CD4-positive, alpha-beta memory T cell (primary cell): ENCODE measurements at regions not wholly inside any gene's neighbourhood (a gene's known extent, or its start where the extent isn't known, plus 50 kb on each side); places are given as distances from the start of the nearest gene placed in this dataset.

Source experiments
- CTCF ChIA-PET: fragments of 350-600 bp; sonication (Branson Sonifier 250); formaldehyde crosslinking; loops from one replicate; lab custom pipeline; 2021; ENCODE audit warnings: inconsistent platforms; ENCODE audit not compliant: partially characterized antibody; lab: Charles Lee
- POLR2A ChIA-PET: fragments of 350-600 bp; sonication (Branson Sonifier 250); formaldehyde crosslinking; loops from one replicate; lab custom pipeline; 2021; ENCODE audit not compliant: partially characterized antibody; lab: Charles Lee
- DNase-seq, 5 donors: peaks; one replicate each; pipeline versions ENCODE4 v3.0.0 to v3.0.0-alpha.2; 2020 to 2022; ENCODE audit warnings: mixed read lengths in 1 of 5
- H3K27ac ChIP-seq: one replicate; pipeline ENCODE4 v1.7.0; 2013; ENCODE audit warnings: low read depth, low read length
- H3K27me3 ChIP-seq: 2 replicates; pipeline ENCODE4 v1.7.0; 2013; ENCODE audit warnings: mild to moderate bottlenecking, low read length, moderate library complexity; ENCODE audit not compliant: insufficient read depth
- H3K36me3 ChIP-seq: 2 replicates; pipeline ENCODE4 v1.7.0; 2013; ENCODE audit warnings: mild to moderate bottlenecking, low read length, moderate library complexity; ENCODE audit not compliant: insufficient read depth
- H3K4me1 ChIP-seq: 2 replicates; pipeline ENCODE4 v1.7.0; 2013; ENCODE audit warnings: mild to moderate bottlenecking, low read length, moderate library complexity; ENCODE audit not compliant: insufficient read depth
- H3K4me3 ChIP-seq, 2 donors: one replicate each; pipeline ENCODE4 v1.7.0; 2013; ENCODE audit warnings: low read length in 2 of 2, mild to moderate bottlenecking in 1 of 2
- H3K9me3 ChIP-seq, 2 donors: one replicate each; pipeline ENCODE4 v1.7.0; 2013; ENCODE audit warnings: low read length in 2 of 2, control low read depth in 1 of 2; ENCODE audit not compliant: control insufficient read depth in 1 of 2
- H3K27ac Mint-ChIP-seq, 7 donors: one replicate each; pipeline ENCODE4 v1.8.0; 2020 to 2021; ENCODE audit warnings: mixed read lengths in 7 of 7, mild to moderate bottlenecking in 6 of 7, inconsistent platforms in 3 of 7, moderate library complexity in 3 of 7
- H3K27me3 Mint-ChIP-seq, 2 donors: one replicate each; pipeline ENCODE4 v1.8.0; 2020 to 2021; ENCODE audit warnings: mixed read lengths in 2 of 2
- H3K36me3 Mint-ChIP-seq, 2 donors: one replicate each; pipeline ENCODE4 v1.8.0; 2020 to 2021; ENCODE audit warnings: mixed read lengths in 2 of 2, inconsistent platforms in 1 of 2, mild to moderate bottlenecking in 1 of 2
- H3K4me1 Mint-ChIP-seq, 4 donors: one replicate each; pipeline ENCODE4 v1.8.0; 2020 to 2021; ENCODE audit warnings: mixed read lengths in 4 of 4, mild to moderate bottlenecking in 1 of 4
- H3K4me3 Mint-ChIP-seq, 8 donors: one replicate each; pipeline ENCODE4 v1.8.0; 2020 to 2021; ENCODE audit warnings: mixed read lengths in 8 of 8, mild to moderate bottlenecking in 7 of 8, moderate library complexity in 6 of 8, inconsistent platforms in 3 of 8
- H3K9me3 Mint-ChIP-seq, 8 donors: one replicate each; pipeline ENCODE4 v1.8.0; 2020 to 2021; ENCODE audit warnings: mixed read lengths in 8 of 8, mild to moderate bottlenecking in 5 of 8, inconsistent platforms in 3 of 8, moderate library complexity in 1 of 8
- intact Hi-C: fragments of 100-400 bp; cut with micrococcal nuclease; formaldehyde crosslinking; loops from one replicate; pipeline ENCODE4 v1.15.1; 2023

- Histone ChIP-seq H3K4me1 (no peaks in the 10 kb centered on the region), H3K27ac (no peak overlapping the region), H3K9me3 (no peaks in the 10 kb centered on the region), H3K27me3 (no peaks in the 10 kb centered on the region), H3K4me3 (no peak overlapping the region), H3K36me3 (no peaks in the 10 kb centered on the region)
- Mint-ChIP-seq H3K27me3 (no peaks in the 10 kb centered on the region), H3K4me1 (no peaks in the 10 kb centered on the region), H3K4me3 (no peak overlapping the region), H3K36me3 (no peaks in the 10 kb centered on the region), H3K9me3 (peaks cover 0 to 7% (median 0%) of the 10 kb centered on the region in 8 donors), H3K27ac (no peak overlapping the region)
- POLR2A ChIA-PET: no interaction called here
- no peak for DNase-seq
- intact Hi-C loops: no loop called here
- CTCF ChIA-PET: no interaction called here
These were observed 1084.2 kb upstream of the COX7C start for GRCh38 chr5:85533341-85534047.

- ChIA-PET CTCF (no interaction called here), POLR2A (no interaction called here)
- no peaks in the 10 kb centered on the region for H3K27me3 Mint-ChIP-seq
- H3K4me1 ChIP-seq: no peaks in the 10 kb centered on the region
- H3K4me1 Mint-ChIP-seq: no peaks in the 10 kb centered on the region
- H3K9me3 Mint-ChIP-seq: peaks cover 0 to 6% (median 0%) of the 10 kb centered on the region in 8 donors
- H3K36me3 ChIP-seq: no peaks in the 10 kb centered on the region
- no peak overlapping the region for H3K27ac Mint-ChIP-seq
- no peaks in the 10 kb centered on the region for H3K27me3 ChIP-seq
- intact Hi-C loops: no loop called here
- H3K9me3 ChIP-seq: no peaks in the 10 kb centered on the region
- no peak overlapping the region for H3K4me3 Mint-ChIP-seq
- H3K36me3 Mint-ChIP-seq: no peaks in the 10 kb centered on the region
- H3K27ac ChIP-seq: no peak overlapping the region
- DNase-seq: no peak
- no peak overlapping the region for H3K4me3 ChIP-seq
These were observed 1079.4 kb upstream of the COX7C start for GRCh38 chr5:85538362-85538761.

GRCh38 chr5:85545129-85545528, 1072.6 kb upstream of the COX7C start:
- no peak overlapping the region for H3K4me3 ChIP-seq
- CTCF ChIA-PET: no interaction called here

GRCh38 chr5:85549229-85549628, 1068.5 kb upstream of the COX7C start:
- intact Hi-C loops: no loop called here
- Histone ChIP-seq H3K27ac (no peak overlapping the region), H3K4me3 (no peak overlapping the region), H3K27me3 (no peaks in the 10 kb centered on the region), H3K4me1 (no peaks in the 10 kb centered on the region), H3K9me3 (peaks cover 0 to 3% of the 10 kb centered on the region in 2 donors), H3K36me3 (no peaks in the 10 kb centered on the region)
- Mint-ChIP-seq H3K36me3 (no peaks in the 10 kb centered on the region), H3K9me3 (peaks cover 5 to 23% (median 15%) of the 10 kb centered on the region in 8 donors), H3K27me3 (no peaks in the 10 kb centered on the region), H3K27ac (peak overlapping the region in 1 of 7 donors; percentile 66), H3K4me3 (no peak overlapping the region), H3K4me1 (no peaks in the 10 kb centered on the region)
- CTCF ChIA-PET: no interaction called here
- POLR2A ChIA-PET: no interaction called here
- DNase-seq: no peak

More at GRCh38 chr5:85545129-85545528, 1072.6 kb upstream of the COX7C start:
- H3K36me3 ChIP-seq: no peaks in the 10 kb centered on the region
- Mint-ChIP-seq H3K27me3 (no peaks in the 10 kb centered on the region), H3K9me3 (peaks cover 0 to 13% (median 7%) of the 10 kb centered on the region in 8 donors), H3K4me3 (no peak overlapping the region), H3K36me3 (no peaks in the 10 kb centered on the region), H3K4me1 (no peaks in the 10 kb centered on the region), H3K27ac (no peak overlapping the region)
- POLR2A ChIA-PET: no interaction called here
- H3K4me1 ChIP-seq: no peaks in the 10 kb centered on the region
- intact Hi-C loops: no loop called here
- DNase-seq: no peak
- H3K9me3 ChIP-seq: no peaks in the 10 kb centered on the region
- H3K27me3 ChIP-seq: no peaks in the 10 kb centered on the region
- no peak overlapping the region for H3K27ac ChIP-seq

- Histone ChIP-seq H3K27me3 (no peaks in the 10 kb centered on the region), H3K27ac (no peak overlapping the region), H3K36me3 (no peaks in the 10 kb centered on the region), H3K4me3 (no peak overlapping the region), H3K4me1 (no peaks in the 10 kb centered on the region), H3K9me3 (peaks cover 0 to 4% of the 10 kb centered on the region in 2 donors)
- H3K36me3 Mint-ChIP-seq: no peaks in the 10 kb centered on the region
- no peak for DNase-seq
- H3K9me3 Mint-ChIP-seq: peaks cover 5 to 28% (median 14%) of the 10 kb centered on the region in 8 donors
- H3K27ac Mint-ChIP-seq: no peak overlapping the region
- CTCF ChIA-PET: no interaction called here
- no peak overlapping the region for H3K4me3 Mint-ChIP-seq
- H3K27me3 Mint-ChIP-seq: no peaks in the 10 kb centered on the region
- intact Hi-C loops: no loop called here
- H3K4me1 Mint-ChIP-seq: no peaks in the 10 kb centered on the region
- POLR2A ChIA-PET: no interaction called here
These were observed 1067.7 kb upstream of the COX7C start for GRCh38 chr5:85549836-85550599.

GRCh38 chr5:85556464-85556863, 1061.3 kb upstream of the COX7C start:
- no peak for DNase-seq
- H3K36me3 Mint-ChIP-seq: no peaks in the 10 kb centered on the region
- ChIA-PET POLR2A (no interaction called here), CTCF (no interaction called here)
- peaks cover 0 to 4% of the 10 kb centered on the region in 2 donors for H3K9me3 ChIP-seq
- no peaks in the 10 kb centered on the region for H3K4me1 Mint-ChIP-seq
- intact Hi-C loops: no loop called here
- H3K36me3 ChIP-seq: no peaks in the 10 kb centered on the region
- no peaks in the 10 kb centered on the region for H3K27me3 ChIP-seq
- H3K27ac Mint-ChIP-seq: no peak overlapping the region
- H3K27me3 Mint-ChIP-seq: no peaks in the 10 kb centered on the region
- H3K9me3 Mint-ChIP-seq: peaks cover 8 to 36% (median 17%) of the 10 kb centered on the region in 8 donors
- no peak overlapping the region for H3K4me3 ChIP-seq
- no peaks in the 10 kb centered on the region for H3K4me1 ChIP-seq
- no peak overlapping the region for H3K4me3 Mint-ChIP-seq
- no peak overlapping the region for H3K27ac ChIP-seq

- DNase-seq: no peak
- POLR2A ChIA-PET: no interaction called here
- intact Hi-C loops: no loop called here
- H3K4me1 Mint-ChIP-seq: no peaks in the 10 kb centered on the region
- H3K4me3 Mint-ChIP-seq: no peak overlapping the region
- CTCF ChIA-PET: no interaction called here
- no peaks in the 10 kb centered on the region for H3K27me3 Mint-ChIP-seq
- Histone ChIP-seq H3K27ac (no peak overlapping the region), H3K27me3 (no peaks in the 10 kb centered on the region), H3K4me1 (no peaks in the 10 kb centered on the region), H3K4me3 (no peak overlapping the region), H3K36me3 (no peaks in the 10 kb centered on the region), H3K9me3 (no peaks in the 10 kb centered on the region)
- H3K27ac Mint-ChIP-seq: no peak overlapping the region
- no peaks in the 10 kb centered on the region for H3K36me3 Mint-ChIP-seq
- H3K9me3 Mint-ChIP-seq: peaks cover 0 to 4% (median 0%) of the 10 kb centered on the region in 8 donors
These were observed 1041.1 kb upstream of the COX7C start for GRCh38 chr5:85576666-85577065.
